ENCODE measurements at regions not wholly inside any gene's neighbourhood (a gene's known extent, or its start where the extent isn't known, plus 50 kb on each side); places are given as distances from the start of the nearest gene placed in this dataset.

DNA sequence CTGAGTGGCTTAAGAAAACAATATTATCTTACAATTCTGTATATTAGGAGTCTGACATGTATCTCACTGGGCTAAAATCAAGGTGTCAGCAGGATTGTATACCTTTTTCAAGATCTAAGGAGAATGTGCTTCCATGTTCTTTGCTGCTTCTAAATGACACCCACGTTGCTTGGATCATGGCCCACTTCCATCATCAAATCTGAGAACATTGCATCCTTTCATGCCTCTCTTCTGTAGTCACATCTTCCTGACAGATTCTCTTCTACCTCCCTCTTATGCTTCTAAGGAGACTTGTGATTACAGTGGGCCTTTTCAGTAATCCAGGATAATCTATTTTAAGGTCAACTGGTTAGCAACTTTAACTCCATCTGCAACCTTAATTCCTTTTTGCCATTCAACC is 499.4 kb downstream of the FAM181B start:
- TF ChIP-seq, protein P1, sequence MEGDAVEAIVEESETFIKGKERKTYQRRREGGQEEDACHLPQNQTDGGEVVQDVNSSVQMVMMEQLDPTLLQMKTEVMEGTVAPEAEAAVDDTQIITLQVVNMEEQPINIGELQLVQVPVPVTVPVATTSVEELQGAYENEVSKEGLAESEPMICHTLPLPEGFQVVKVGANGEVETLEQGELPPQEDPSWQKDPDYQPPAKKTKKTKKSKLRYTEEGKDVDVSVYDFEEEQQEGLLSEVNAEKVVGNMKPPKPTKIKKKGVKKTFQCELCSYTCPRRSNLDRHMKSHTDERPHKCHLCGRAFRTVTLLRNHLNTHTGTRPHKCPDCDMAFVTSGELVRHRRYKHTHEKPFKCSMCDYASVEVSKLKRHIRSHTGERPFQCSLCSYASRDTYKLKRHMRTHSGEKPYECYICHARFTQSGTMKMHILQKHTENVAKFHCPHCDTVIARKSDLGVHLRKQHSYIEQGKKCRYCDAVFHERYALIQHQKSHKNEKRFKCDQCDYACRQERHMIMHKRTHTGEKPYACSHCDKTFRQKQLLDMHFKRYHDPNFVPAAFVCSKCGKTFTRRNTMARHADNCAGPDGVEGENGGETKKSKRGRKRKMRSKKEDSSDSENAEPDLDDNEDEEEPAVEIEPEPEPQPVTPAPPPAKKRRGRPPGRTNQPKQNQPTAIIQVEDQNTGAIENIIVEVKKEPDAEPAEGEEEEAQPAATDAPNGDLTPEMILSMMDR (conservative IDR thresholded peaks at IDR 0.05; ENCODE audit: low read depth, low read length): no peak
- no peak for TF ChIP-seq EZH2 (IDR thresholded peaks at IDR 0.05; ENCODE audit: low read length, unreplicated experiment)

All from PC-3 (cell line).